Activated naive CD4-positive, alpha-beta T cell treated with anti-CD3 and anti-CD28 coated beads for 36 hours (primary cell): ENCODE measurements at regions not wholly inside any gene's neighbourhood (a gene's known extent, or its start where the extent isn't known, plus 50 kb on each side); places are given as distances from the start of the nearest gene placed in this dataset.

Source experiments
- CTCF ChIA-PET: fragments of 350-600 bp; sonication (Branson Sonifier 250); formaldehyde crosslinking; loops from one replicate; lab custom pipeline; 2021; ENCODE audit warnings: antibody characterized with exemption; lab: Charles Lee
- DNase-seq: peaks from one replicate; pipeline ENCODE4 v3.0.0-alpha.2; 2020
- H3K27ac Mint-ChIP-seq: one replicate; pipeline ENCODE4 v1.8.0; 2021; ENCODE audit warnings: mild to moderate bottlenecking, mixed read lengths
- H3K27me3 Mint-ChIP-seq: one replicate; pipeline ENCODE4 v1.8.0; 2021; ENCODE audit warnings: low read depth, mixed read lengths
- H3K36me3 Mint-ChIP-seq: one replicate; pipeline ENCODE4 v1.8.0; 2021; ENCODE audit warnings: low read depth, mixed read lengths
- H3K4me1 Mint-ChIP-seq: one replicate; pipeline ENCODE4 v1.8.0; 2021; ENCODE audit warnings: low read depth, mixed read lengths
- H3K4me3 Mint-ChIP-seq: one replicate; pipeline ENCODE4 v1.8.0; 2021; ENCODE audit warnings: mild to moderate bottlenecking, moderate library complexity, mixed read lengths
- H3K9me3 Mint-ChIP-seq: one replicate; pipeline ENCODE4 v1.8.0; 2021; ENCODE audit warnings: mixed read lengths
- intact Hi-C: fragments of 100-400 bp; cut with micrococcal nuclease; formaldehyde crosslinking; loops from one replicate; pipeline ENCODE4 v1.15.1; 2023

DNA sequence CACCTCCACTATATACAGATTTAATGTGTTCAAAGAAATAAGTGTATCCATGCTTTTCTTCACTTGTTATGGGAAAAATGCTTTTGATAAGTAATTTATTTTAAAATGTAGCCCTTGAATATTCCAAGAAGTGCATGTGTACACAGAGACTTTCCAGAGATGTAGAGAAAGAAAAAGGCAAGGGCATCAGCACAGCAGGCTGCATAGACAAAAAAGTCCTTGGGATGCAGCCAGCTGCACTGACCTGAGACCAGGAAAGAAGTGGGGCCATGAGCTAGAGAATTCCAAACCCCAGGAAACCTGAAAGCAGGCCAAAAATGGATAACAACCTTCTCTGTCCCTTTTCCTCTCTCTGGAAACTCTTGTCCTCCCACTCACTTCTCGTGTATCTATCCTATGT is 51.6 kb upstream of the PRDM8 start:
- Mint-ChIP-seq H3K4me1 (peaks cover 21% of the 10 kb centered on the region), H3K4me3 (no peak overlapping the region), H3K9me3 (no peaks in the 10 kb centered on the region), H3K27ac (no peak overlapping the region), H3K36me3 (no peaks in the 10 kb centered on the region), H3K27me3 (no peaks in the 10 kb centered on the region)
- CTCF ChIA-PET, result interaction anchor here (0.6 kb wide), 1 partner anchor 53 kb away, joined by 3 read pairs; no protein-coding TSS in a partner anchor
- DNase-seq, result no peak
- intact Hi-C loops, result no loop called here

DNA sequence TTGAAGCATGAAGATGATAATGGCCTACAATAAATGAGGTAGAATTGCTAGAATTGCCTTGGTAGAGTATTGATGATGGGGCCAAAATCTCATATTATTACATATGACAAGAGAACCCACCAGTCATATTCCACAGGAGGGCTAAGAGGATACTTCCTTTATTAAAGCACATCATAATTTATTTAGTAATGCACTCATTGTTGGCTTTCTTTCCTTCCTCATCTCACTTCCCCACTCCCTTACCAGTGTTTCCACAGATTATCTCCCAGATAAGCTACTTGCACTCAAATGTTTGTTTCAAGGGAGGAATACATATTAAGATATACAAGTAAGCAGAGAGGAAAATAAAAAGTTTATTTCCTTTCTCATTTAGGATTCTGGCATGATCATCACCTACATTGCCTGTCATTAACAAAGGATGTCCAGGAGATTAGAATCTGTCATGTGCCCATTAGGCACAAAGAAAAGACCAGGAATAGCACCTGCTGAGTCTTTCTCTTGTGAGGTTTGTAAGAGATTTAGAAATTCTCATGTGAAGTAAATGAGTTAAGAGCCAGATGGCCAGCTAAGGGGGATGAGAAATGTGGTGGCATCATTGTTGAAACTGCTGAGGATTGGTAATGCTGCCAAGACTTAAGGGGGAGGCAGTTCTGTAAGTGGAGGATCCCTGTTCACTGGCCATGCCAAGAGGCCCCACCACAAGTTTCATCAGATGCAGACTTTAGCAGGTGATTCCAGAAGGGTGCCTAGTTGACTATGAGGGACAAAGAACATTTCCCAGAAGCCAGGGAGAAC is 52.4 kb upstream of the PRDM8 start:
- Mint-ChIP-seq H3K4me1 (peaks cover 27% of the 10 kb centered on the region), H3K36me3 (no peaks in the 10 kb centered on the region), H3K27me3 (no peaks in the 10 kb centered on the region), H3K9me3 (no peaks in the 10 kb centered on the region), H3K4me3 (no peak overlapping the region), H3K27ac (no peak overlapping the region)
- CTCF ChIA-PET, result interaction anchor here (0.7 kb wide), 1 partner anchor 21 kb away, joined by 3 read pairs; no protein-coding TSS in a partner anchor
- no peak for DNase-seq
- intact Hi-C loops, result no loop called here

DNA sequence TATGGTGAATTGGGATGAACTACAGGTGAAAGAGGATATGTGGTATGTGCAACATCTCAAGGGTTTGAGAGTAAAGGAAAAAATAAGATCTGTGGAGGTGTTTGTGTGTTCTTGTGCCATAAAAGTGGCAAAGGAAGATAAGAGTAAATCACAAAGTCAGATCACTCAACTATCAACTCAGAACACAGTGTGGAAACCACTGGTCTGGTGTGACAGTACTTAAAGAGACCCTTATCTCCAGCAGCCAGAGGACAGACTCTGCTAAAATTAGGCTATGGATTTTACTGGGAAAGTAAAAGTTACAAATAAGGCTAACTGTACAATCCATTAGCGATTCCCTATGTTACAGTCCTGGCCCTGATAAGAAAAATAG is 54.0 kb upstream of the PRDM8 start:
- Mint-ChIP-seq H3K27me3 (no peaks in the 10 kb centered on the region), H3K4me3 (no peak overlapping the region), H3K9me3 (no peaks in the 10 kb centered on the region)

DNA sequence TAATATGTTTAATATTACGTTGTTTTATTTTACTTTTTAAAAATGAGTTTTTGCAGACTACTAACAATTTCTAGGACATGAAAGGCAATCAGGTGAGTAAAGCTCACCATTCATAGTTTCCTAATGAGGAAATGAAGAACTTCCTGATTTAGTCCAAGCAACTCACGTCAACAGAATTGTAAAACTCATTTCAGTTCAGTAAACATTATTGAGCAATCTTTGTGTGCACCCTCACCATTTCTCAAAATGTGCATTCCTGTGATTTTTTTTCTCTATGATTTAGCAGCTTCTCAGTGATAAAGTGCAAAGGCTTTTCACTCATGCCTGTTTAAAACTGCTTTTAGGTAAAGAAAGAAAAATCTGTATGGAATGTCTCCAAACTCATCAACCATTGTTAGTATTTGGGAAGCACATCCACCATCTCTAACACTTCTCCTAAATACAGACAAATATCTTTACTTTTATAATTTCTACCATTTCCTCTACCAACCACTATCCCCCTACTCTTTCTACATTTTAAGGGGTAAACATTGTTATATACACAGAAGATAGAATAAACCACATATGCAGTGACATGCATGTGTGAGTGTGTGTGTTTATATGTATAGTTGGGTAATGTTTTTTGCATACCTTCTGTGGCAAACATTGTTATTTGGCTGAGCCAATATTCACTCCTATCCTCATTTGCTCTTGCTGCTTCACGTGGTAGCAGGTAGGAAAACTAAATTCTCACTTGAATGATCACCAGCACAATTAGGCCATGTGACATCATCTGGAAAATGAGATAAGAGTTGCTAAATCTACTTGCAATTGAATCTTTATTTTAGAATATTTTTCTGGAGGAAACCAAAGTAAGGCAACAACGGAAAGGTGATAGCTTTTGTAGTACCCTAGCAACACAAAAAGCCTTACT is 54.7 kb upstream of the PRDM8 start:
- H3K36me3 Mint-ChIP-seq, result no peaks in the 10 kb centered on the region
- peaks cover 47% of the 10 kb centered on the region for H3K4me1 Mint-ChIP-seq
- H3K4me3 Mint-ChIP-seq, result no peak overlapping the region
- H3K9me3 Mint-ChIP-seq, result no peaks in the 10 kb centered on the region
- CTCF ChIA-PET, result interaction anchor here (0.7 kb wide), 1 partner anchor 11 kb away, joined by 4 read pairs; no protein-coding TSS in a partner anchor
- DNase-seq, result no peak
- H3K27me3 Mint-ChIP-seq, result no peaks in the 10 kb centered on the region
- intact Hi-C loops, result no loop called here
- H3K27ac Mint-ChIP-seq, result no peak overlapping the region

More for the DNA sequence above, 54.0 kb upstream of the PRDM8 start:
- CTCF ChIA-PET, result no interaction called here
- Mint-ChIP-seq H3K36me3 (no peaks in the 10 kb centered on the region), H3K4me1 (peaks cover 41% of the 10 kb centered on the region), H3K27ac (no peak overlapping the region)
- no peak for DNase-seq
- intact Hi-C loops, result no loop called here

DNA sequence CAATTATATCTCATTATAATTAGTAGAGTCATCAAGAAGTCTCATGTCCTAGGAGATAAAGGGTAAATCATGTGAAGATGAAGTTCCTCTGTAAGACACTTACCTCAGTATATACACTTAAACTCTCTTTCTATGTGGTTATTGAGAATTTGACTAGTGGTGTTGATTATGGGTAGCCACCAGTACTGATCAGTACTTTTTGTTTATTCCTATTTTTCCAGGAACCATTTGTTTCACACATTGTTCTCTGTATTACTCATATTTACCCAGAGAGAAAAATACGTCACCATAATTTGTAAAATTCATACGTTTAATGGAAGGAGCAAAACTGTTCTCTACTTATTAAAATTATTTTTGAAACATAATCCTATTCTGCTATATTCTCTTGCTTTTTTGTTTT is 55.8 kb upstream of the PRDM8 start:
- Mint-ChIP-seq H3K4me3 (no peak overlapping the region), H3K36me3 (no peaks in the 10 kb centered on the region), H3K27me3 (no peaks in the 10 kb centered on the region), H3K4me1 (peaks cover 50% of the 10 kb centered on the region), H3K27ac (no peak overlapping the region), H3K9me3 (no peaks in the 10 kb centered on the region)
- no peak for DNase-seq
- intact Hi-C loops, result no loop called here
- CTCF ChIA-PET, result interaction anchor here (3.2 kb wide), 1 partner anchor 16 kb away, joined by 17 read pairs; no protein-coding TSS in a partner anchor

DNA sequence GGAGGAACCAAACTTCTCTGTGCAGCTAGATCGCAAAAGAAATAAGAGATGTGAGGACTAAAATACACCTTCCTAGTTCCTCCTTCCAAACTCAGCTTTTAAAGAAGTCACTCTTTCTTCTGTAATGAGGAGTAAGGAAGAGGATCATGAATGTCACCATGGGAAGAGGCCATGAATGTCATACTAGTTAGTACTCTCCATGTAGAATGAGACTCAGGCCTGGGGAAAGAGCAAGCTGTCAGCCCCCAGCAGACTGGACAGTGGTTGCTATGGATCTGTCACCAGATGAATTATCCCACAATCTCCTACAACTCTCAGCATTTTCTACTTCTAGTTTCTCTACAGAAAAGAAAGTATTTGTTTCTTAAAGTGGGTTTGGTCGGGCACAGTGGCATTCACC is 57.1 kb upstream of the PRDM8 start:
- Mint-ChIP-seq H3K27ac (no peak overlapping the region), H3K4me3 (no peak overlapping the region), H3K4me1 (peaks cover 53% of the 10 kb centered on the region), H3K9me3 (no peaks in the 10 kb centered on the region), H3K27me3 (no peaks in the 10 kb centered on the region), H3K36me3 (no peaks in the 10 kb centered on the region)
- no peak for DNase-seq
- intact Hi-C loops, result no loop called here
- CTCF ChIA-PET, result interaction anchor here (1.3 to 3.2 kb wide), 3 partner anchors 14 to 42 kb away, joined by 4 to 17 read pairs (median 5); no protein-coding TSS in a partner anchor

DNA sequence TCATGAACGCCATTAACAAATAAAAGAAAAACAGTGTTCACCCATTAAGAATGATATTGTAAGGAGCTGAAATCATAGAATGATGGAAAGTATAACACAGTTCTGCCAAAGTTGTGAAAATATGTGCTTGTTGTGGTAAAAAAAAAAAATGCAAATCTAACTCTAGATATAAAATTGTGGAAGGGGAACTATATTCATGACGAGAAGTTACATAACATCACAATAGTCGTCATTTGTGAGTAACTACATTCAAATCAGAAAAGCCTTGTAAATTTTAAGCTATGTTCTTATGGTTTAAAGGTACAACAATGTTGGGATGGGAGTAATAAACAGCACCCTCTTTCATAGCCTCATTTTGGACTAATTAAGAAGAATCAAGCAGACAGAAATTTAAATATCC is 57.6 kb upstream of the PRDM8 start:
- Mint-ChIP-seq H3K4me3 (no peak overlapping the region), H3K36me3 (no peaks in the 10 kb centered on the region), H3K27me3 (no peaks in the 10 kb centered on the region), H3K9me3 (no peaks in the 10 kb centered on the region), H3K4me1 (peaks cover 57% of the 10 kb centered on the region), H3K27ac (no peak overlapping the region)
- no peak for DNase-seq
- intact Hi-C loops, result loop anchor here (1.0 kb wide), 5 partner anchors 12 to 81 kb away; no protein-coding TSS in a partner anchor
- CTCF ChIA-PET, result interaction anchor here (1.3 to 3.2 kb wide), 3 partner anchors 14 to 43 kb away, joined by 4 to 17 read pairs (median 5); no protein-coding TSS in a partner anchor

DNA sequence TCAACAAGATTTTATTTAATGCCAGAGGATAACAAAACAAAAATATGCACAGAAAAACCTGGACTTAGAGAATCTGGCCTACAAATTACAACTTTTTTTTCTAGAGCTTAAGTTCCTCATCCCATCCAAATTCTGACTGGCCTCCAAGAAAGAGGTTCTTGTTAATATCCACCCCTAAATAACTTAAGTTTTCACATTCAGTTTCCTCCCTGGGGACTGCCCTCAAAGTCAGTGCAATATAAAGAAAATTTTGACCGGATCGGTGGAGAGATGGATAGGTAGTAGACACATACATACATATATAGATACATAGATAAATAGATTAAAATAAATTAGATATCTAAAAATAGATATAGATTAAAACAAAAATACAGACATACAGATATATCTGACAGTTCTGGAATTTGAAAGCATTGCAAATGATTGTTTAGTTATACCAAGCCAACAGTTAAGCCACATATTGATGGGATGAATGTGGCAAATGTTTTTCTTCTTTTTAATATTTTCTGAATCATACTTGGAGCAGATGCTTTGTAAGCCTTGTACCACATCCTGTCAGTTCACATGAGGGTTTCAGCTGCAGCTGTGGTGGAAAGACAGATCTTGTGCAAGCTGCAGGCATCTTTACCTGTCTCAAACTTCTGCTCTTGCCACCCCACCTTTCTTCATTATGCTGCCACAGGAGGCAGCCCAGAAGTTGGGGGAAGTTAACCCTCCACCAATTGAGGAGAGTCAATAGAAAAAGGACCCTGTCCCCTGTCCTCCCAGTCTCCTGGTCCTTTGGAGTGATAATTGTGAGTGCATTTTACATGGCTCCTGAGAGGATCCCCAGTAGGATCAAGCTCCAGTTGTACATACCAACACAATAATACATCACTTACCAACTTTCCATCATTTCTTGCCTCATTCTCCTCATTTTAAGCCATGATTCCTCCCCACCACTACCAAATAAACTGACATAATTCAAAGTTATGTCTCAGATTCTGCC is 58.5 kb upstream of the PRDM8 start:
- CTCF ChIA-PET, result interaction anchor here (0.8 to 3.2 kb wide), 4 partner anchors 12 to 44 kb away, joined by 3 to 17 read pairs (median 4); no protein-coding TSS in a partner anchor
- no peak overlapping the region for H3K4me3 Mint-ChIP-seq
- H3K4me1 Mint-ChIP-seq, result peaks cover 57% of the 10 kb centered on the region
- no peak overlapping the region for H3K27ac Mint-ChIP-seq
- no peaks in the 10 kb centered on the region for H3K36me3 Mint-ChIP-seq
- intact Hi-C loops, result loop anchor here (1.0 kb wide), 5 partner anchors 12 to 81 kb away; no protein-coding TSS in a partner anchor
- DNase-seq, result peak; percentile 82
- no peaks in the 10 kb centered on the region for H3K9me3 Mint-ChIP-seq
- no peaks in the 10 kb centered on the region for H3K27me3 Mint-ChIP-seq

DNA sequence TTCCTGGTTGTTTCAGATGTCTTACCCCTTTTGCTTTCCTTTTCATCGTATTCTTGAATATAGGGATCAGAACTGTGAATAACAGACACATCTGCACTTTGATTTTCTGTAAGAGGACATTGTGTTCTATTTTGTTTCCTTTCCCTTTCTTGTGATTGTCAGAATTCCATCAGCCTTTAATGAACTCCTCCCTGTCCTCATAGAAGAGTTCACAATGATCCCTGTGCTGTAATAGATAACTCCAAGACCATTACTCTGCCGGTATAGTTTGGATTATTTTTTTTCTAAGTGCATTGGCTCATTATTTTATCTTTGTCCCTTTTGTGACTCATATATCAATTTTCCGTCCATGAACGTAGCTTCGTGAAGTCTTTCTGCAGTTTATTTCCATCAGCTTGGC is 59.7 kb upstream of the PRDM8 start:
- no peak overlapping the region for H3K4me3 Mint-ChIP-seq

DNA sequence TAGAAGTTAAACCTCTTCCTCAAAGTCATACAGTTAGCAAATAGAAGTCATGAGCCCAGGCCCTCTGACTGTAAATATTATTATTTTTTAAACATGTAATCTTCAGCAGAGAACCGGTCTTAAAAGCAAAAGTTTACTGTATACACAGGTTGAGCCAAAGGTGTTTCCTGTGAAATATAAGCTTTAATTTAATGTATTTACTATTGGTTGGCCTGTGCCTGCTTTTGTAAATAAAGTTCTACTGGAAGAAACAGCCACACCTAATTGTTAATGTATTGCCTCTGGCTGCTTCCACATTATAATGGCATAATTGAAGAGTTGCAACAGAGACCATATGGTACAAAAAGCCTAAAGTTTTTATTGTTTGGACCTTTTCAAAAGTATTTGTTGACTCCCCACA is 61.0 kb upstream of the PRDM8 start:
- CTCF ChIA-PET, result interaction anchor here (0.5 to 1.5 kb wide), 2 partner anchors 46 to 75 kb away, joined by 3 to 4 read pairs; no protein-coding TSS in a partner anchor
- Mint-ChIP-seq H3K9me3 (no peaks in the 10 kb centered on the region), H3K27ac (no peak overlapping the region), H3K4me3 (no peak overlapping the region), H3K27me3 (no peaks in the 10 kb centered on the region), H3K4me1 (peaks cover 39% of the 10 kb centered on the region), H3K36me3 (no peaks in the 10 kb centered on the region)
- intact Hi-C loops, result no loop called here
- no peak for DNase-seq

More for the DNA sequence above, 59.7 kb upstream of the PRDM8 start:
- no peak for DNase-seq
- H3K9me3 Mint-ChIP-seq, result no peaks in the 10 kb centered on the region
- H3K27me3 Mint-ChIP-seq, result no peaks in the 10 kb centered on the region
- no peaks in the 10 kb centered on the region for H3K36me3 Mint-ChIP-seq
- peaks cover 49% of the 10 kb centered on the region for H3K4me1 Mint-ChIP-seq
- intact Hi-C loops, result no loop called here
- CTCF ChIA-PET, result interaction anchor here (0.8 to 1.5 kb wide), 4 partner anchors 11 to 44 kb away, joined by 3 to 4 read pairs (median 4); no protein-coding TSS in a partner anchor
- H3K27ac Mint-ChIP-seq, result no peak overlapping the region

DNA sequence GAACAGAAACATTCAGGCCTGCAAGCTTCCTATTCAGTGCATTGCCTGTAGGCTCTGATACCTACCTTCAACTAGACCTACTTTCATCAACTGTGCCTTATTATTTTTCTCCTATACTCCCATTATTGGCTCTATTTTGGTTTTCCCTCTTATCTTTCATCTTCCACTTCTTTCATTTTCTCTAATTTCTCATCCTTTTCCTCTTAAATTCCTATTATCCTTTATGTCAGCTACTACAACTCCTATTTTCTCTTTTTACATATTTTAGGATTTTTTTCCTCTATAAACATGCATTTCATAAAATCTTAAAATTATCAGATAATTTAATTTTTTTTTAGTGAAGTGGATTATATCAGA is 61.6 kb upstream of the PRDM8 start:
- CTCF ChIA-PET, result no interaction called here
- Mint-ChIP-seq H3K27me3 (no peaks in the 10 kb centered on the region), H3K4me3 (no peak overlapping the region), H3K9me3 (no peaks in the 10 kb centered on the region), H3K27ac (no peak overlapping the region), H3K4me1 (peaks cover 38% of the 10 kb centered on the region), H3K36me3 (no peaks in the 10 kb centered on the region)
- intact Hi-C loops, result no loop called here
- DNase-seq, result no peak
